H1 (cell line): ENCODE measurements at regions not wholly inside any gene's neighbourhood (a gene's known extent, or its start where the extent isn't known, plus 50 kb on each side); places are given as distances from the start of the nearest gene placed in this dataset.

Experiments used
- TF ChIP-seq, protein P1 (sequence below): fragments of 300-600 bp; sonication (generic); IDR thresholded peaks from 2 replicates; pipeline ENCODE4 v1.7.1; 2012; ENCODE audit warnings: low read length, moderate library complexity, mild to moderate bottlenecking, inconsistent platforms; ENCODE audit not compliant: insufficient replicate concordance

DNA sequence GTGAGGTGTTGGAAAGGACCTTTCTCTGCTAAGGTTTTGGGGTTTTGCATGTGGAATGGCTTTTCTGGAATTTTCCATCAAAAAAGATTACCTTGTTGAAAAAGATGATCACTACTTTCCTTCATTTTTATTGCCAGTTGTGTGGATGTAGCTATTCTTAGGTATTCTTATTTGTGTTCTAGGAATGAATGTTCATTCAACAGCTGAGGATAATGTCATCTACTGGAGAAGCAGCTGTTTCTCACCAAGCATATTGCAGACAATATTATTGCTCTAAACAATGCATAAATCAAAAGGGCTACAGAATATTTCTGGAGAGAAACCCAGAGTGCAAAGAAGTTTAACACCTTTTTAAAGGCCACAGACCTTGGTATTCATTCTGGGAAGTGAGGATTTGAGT is 145.6 kb upstream of the CALCR start (continued):
- TF ChIP-seq, protein P1, sequence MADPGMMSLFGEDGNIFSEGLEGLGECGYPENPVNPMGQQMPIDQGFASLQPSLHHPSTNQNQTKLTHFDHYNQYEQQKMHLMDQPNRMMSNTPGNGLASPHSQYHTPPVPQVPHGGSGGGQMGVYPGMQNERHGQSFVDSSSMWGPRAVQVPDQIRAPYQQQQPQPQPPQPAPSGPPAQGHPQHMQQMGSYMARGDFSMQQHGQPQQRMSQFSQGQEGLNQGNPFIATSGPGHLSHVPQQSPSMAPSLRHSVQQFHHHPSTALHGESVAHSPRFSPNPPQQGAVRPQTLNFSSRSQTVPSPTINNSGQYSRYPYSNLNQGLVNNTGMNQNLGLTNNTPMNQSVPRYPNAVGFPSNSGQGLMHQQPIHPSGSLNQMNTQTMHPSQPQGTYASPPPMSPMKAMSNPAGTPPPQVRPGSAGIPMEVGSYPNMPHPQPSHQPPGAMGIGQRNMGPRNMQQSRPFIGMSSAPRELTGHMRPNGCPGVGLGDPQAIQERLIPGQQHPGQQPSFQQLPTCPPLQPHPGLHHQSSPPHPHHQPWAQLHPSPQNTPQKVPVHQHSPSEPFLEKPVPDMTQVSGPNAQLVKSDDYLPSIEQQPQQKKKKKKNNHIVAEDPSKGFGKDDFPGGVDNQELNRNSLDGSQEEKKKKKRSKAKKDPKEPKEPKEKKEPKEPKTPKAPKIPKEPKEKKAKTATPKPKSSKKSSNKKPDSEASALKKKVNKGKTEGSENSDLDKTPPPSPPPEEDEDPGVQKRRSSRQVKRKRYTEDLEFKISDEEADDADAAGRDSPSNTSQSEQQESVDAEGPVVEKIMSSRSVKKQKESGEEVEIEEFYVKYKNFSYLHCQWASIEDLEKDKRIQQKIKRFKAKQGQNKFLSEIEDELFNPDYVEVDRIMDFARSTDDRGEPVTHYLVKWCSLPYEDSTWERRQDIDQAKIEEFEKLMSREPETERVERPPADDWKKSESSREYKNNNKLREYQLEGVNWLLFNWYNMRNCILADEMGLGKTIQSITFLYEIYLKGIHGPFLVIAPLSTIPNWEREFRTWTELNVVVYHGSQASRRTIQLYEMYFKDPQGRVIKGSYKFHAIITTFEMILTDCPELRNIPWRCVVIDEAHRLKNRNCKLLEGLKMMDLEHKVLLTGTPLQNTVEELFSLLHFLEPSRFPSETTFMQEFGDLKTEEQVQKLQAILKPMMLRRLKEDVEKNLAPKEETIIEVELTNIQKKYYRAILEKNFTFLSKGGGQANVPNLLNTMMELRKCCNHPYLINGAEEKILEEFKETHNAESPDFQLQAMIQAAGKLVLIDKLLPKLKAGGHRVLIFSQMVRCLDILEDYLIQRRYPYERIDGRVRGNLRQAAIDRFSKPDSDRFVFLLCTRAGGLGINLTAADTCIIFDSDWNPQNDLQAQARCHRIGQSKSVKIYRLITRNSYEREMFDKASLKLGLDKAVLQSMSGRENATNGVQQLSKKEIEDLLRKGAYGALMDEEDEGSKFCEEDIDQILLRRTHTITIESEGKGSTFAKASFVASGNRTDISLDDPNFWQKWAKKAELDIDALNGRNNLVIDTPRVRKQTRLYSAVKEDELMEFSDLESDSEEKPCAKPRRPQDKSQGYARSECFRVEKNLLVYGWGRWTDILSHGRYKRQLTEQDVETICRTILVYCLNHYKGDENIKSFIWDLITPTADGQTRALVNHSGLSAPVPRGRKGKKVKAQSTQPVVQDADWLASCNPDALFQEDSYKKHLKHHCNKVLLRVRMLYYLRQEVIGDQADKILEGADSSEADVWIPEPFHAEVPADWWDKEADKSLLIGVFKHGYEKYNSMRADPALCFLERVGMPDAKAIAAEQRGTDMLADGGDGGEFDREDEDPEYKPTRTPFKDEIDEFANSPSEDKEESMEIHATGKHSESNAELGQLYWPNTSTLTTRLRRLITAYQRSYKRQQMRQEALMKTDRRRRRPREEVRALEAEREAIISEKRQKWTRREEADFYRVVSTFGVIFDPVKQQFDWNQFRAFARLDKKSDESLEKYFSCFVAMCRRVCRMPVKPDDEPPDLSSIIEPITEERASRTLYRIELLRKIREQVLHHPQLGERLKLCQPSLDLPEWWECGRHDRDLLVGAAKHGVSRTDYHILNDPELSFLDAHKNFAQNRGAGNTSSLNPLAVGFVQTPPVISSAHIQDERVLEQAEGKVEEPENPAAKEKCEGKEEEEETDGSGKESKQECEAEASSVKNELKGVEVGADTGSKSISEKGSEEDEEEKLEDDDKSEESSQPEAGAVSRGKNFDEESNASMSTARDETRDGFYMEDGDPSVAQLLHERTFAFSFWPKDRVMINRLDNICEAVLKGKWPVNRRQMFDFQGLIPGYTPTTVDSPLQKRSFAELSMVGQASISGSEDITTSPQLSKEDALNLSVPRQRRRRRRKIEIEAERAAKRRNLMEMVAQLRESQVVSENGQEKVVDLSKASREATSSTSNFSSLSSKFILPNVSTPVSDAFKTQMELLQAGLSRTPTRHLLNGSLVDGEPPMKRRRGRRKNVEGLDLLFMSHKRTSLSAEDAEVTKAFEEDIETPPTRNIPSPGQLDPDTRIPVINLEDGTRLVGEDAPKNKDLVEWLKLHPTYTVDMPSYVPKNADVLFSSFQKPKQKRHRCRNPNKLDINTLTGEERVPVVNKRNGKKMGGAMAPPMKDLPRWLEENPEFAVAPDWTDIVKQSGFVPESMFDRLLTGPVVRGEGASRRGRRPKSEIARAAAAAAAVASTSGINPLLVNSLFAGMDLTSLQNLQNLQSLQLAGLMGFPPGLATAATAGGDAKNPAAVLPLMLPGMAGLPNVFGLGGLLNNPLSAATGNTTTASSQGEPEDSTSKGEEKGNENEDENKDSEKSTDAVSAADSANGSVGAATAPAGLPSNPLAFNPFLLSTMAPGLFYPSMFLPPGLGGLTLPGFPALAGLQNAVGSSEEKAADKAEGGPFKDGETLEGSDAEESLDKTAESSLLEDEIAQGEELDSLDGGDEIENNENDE = no peak
